LNCaP clone FGC (cell line): ENCODE measurements at regions not wholly inside any gene's neighbourhood (a gene's known extent, or its start where the extent isn't known, plus 50 kb on each side); places are given as distances from the start of the nearest gene placed in this dataset.
A peak's percentile ranks its signal among the peaks of the same experiment; 100 is the strongest.

Source experiments
- DNase-seq: peaks from one replicate; pipeline ENCODE4 v3.0.0-alpha.2; 2011; ENCODE audit warnings: low read depth
- H3K4me3 ChIP-seq: 2 replicates; pipeline ENCODE4 v1.5.1; 2011; ENCODE audit warnings: mild to moderate bottlenecking, low read depth, low read length, control low read depth
- TF ChIP-seq, protein P1 (sequence below): IDR thresholded peaks from 2 replicates; pipeline ENCODE4 v1.5.1; 2012; ENCODE audit warnings: mild to moderate bottlenecking; ENCODE audit not compliant: control insufficient read depth, insufficient read depth; ENCODE audit errors: extremely low read depth

DNA sequence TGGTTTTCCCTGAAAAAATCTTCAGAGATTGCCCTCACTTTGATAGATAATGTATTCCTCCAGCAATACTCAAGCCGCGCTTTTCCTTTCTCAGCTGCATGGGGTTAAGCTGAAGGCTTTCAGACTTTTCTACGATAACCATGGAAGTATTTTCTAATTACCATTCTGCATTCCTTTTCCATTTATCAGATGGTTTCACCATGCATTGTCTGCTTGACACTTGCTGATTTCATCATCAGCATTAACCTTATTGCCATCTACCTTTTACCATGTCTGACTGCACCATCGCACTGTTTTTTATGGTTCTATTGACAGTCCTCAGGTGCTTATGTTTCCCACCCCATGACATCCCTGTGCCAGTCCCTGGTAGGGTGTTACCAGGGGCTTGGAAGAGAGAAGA lies 91.6 kb downstream of the DMAC1 start:
- H3K4me3 ChIP-seq, result no peak overlapping the region
- no peak for DNase-seq
- TF ChIP-seq, protein P1, sequence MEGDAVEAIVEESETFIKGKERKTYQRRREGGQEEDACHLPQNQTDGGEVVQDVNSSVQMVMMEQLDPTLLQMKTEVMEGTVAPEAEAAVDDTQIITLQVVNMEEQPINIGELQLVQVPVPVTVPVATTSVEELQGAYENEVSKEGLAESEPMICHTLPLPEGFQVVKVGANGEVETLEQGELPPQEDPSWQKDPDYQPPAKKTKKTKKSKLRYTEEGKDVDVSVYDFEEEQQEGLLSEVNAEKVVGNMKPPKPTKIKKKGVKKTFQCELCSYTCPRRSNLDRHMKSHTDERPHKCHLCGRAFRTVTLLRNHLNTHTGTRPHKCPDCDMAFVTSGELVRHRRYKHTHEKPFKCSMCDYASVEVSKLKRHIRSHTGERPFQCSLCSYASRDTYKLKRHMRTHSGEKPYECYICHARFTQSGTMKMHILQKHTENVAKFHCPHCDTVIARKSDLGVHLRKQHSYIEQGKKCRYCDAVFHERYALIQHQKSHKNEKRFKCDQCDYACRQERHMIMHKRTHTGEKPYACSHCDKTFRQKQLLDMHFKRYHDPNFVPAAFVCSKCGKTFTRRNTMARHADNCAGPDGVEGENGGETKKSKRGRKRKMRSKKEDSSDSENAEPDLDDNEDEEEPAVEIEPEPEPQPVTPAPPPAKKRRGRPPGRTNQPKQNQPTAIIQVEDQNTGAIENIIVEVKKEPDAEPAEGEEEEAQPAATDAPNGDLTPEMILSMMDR, result no peak

DNA sequence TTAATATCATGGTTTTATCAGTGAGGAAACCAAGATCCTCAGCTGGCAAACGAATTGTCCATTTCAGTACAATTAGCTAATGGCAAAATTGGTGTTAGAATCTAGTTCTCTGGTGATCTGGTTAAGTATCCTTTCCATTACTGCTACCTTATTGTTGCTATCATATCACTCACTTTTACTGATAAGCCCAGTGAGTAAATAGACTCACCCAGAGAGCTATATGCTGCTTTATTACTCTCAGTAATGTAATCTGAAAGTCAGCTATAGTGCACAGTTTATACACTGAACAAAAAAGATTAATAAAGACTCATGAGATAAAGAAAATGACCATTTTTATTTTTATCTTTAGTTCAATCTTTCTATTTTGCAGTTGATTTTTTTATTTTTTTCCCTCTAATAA lies 95.0 kb downstream of the DMAC1 start:
- no peak overlapping the region for H3K4me3 ChIP-seq
- TF ChIP-seq, protein P1, result no peak
- no peak for DNase-seq

DNA sequence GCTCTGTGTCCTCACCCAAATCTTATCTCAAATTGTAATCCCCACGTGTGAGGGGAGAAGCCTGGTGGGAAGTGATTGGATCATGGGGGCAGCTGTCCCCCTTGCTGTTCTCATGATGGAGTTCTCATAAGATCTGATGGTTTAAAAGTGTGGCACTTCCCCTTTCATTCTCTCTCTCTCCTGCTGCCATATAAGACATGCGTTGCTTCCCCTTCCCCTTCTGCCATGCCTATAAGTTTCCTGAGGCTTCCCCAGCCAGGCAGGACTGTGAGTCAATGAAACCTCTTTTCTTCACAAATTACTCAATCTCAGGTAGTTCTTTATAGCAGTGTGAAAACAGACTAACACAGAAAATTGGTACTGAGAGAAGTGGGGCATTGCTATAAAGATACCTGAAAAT lies 107.7 kb downstream of the DMAC1 start:
- TF ChIP-seq, protein P1, result no peak
- no peak for DNase-seq
- no peak overlapping the region for H3K4me3 ChIP-seq

DNA sequence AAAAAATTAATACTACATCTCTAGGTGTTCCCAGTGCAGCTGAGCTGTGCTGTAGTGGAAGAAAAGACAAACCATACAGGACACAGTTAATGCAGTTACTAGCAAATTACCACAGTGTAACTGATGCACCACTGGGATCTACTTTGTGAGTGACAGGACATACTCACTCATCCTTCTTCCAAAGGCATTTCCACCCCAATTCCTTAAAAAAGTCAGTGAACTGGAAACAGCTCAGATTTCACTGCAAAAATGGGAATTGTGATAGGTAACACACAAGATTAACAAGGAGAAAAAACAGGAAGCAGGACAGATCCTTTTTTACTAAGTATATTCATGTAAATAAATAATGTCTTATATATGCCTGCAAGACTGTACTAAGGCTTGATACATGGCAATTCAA lies 109.6 kb downstream of the DMAC1 start:
- DNase-seq, result no peak
- TF ChIP-seq, protein P1, result no peak

DNA sequence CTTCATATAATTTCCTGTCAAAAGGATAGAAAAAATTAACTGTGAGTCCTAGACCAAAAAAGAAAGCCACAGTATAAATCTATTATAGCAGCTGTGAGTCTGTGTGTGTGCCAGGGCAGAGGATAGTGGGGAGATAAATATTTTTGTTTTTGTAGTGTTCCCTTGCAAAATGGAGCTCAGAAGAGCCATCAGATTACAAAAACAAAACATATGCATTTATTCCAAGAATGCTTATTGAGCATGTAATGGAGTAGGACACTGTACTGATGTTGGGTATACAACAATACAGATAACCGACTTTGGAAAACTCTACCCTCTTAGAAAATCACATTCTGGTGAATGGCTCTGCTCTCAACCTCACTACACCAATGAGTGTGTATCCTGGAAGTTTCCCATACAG lies 111.0 kb downstream of the DMAC1 start:
- TF ChIP-seq, protein P1, result no peak
- H3K4me3 ChIP-seq, result no peak overlapping the region
- DNase-seq, result no peak

More for the DNA sequence above, 109.6 kb downstream of the DMAC1 start:
- no peak overlapping the region for H3K4me3 ChIP-seq

DNA sequence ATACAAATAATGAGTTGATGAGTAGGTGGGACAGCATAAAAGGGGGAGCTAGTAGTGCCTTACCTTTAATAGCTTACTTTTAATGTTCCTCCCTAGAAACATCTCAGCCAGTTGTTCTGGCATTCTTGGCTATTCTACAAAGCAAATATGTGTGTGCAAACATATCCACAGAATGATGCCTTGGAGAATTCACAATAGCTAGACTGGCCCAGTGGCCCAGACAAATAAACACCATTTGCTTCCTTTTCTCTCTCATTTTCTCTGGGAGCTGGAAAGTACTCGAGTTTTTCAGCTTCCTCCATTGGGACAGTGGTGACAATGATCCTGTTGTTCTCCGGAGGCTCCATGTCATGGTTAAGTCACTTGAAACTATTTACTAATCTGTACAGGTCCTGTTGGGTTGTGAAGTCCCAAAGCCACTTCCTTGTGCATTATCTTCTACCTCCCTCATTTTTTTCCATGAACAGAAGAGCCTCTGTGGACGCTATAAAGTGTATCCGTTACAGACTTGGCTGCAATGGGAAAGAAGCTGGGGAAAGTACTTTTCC lies 122.9 kb downstream of the DMAC1 start:
- TF ChIP-seq, protein P1, result no peak
- peak; percentile 31 for DNase-seq
- H3K4me3 ChIP-seq, result no peak overlapping the region

DNA sequence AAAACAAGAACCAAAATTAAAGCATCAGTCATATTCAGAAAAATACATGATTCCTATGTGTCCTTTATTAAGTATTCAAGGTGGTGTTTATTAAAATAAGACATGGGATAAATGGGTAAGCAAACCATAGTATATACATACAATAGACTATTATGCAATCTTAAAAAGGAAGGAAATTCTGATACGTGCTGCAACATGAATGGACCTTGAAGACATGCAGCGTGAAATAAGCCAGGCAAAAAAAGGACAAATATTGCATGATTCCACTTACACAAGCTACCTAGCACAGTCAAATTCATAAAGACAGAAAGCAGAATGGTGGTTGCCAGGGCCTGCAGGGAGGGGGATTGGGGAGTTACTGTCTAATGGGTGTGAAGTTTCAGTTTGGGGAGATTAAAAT lies 127.7 kb downstream of the DMAC1 start:
- DNase-seq, result no peak

More for the DNA sequence above, 127.7 kb downstream of the DMAC1 start:
- H3K4me3 ChIP-seq, result no peak overlapping the region
- TF ChIP-seq, protein P1, result no peak
